Sigmoid colon (tissue), 4 donors: ENCODE measurements at regions not wholly inside any gene's neighbourhood (a gene's known extent, or its start where the extent isn't known, plus 50 kb on each side); places are given as distances from the start of the nearest gene placed in this dataset.
"Not testable (repeated sequence)": the region's sequence is repeated elsewhere in the genome, so short reads cannot be mapped to it uniquely, and the experiment has no call there.

Source experiments
- CTCF ChIP-seq, 4 experiments: fragments of 450-650 bp in 3 of 4; fragments of 200-600 bp in 1 of 4; IDR thresholded peaks; one replicate each; pipeline ENCODE4 v1.5.1; 2016 to 2019; ENCODE audit warnings: antibody characterized with exemption in 4 of 4, mild to moderate bottlenecking in 3 of 4, moderate library complexity in 2 of 4
- EP300 ChIP-seq, 4 donors: sonication (generic); formaldehyde crosslinking; IDR thresholded peaks; one replicate each; pipeline ENCODE4 v1.6.1; 2017; ENCODE audit warnings: antibody characterized with exemption in 4 of 4
- POLR2A ChIP-seq, 2 donors: fragments of 450-650 bp; IDR thresholded peaks; one replicate each; pipeline ENCODE4 v1.6.1; 2016; ENCODE audit warnings: antibody characterized with exemption in 2 of 2, mild to moderate bottlenecking in 2 of 2, moderate library complexity in 2 of 2
- POLR2AphosphoS5 ChIP-seq, 4 donors: sonication (generic); formaldehyde crosslinking; IDR thresholded peaks; one replicate each; pipeline ENCODE4 v1.6.1; 2017; ENCODE audit warnings: antibody characterized with exemption in 4 of 4

GRCh38 chr4:187671958-187672357, 323.6 kb upstream of the ZFP42 start:
- TF ChIP-seq EP300, CTCF, POLR2A, POLR2AphosphoS5 (IDR thresholded peaks at IDR 0.05): not testable (repeated sequence)
